Hematopoietic multipotent progenitor cell treated with erythropoietin and hydrocortisone succinate and interleukin-3 and kit ligand, for 4 days (in vitro differentiated cells): ENCODE measurements at regions not wholly inside any gene's neighbourhood (a gene's known extent, or its start where the extent isn't known, plus 50 kb on each side); places are given as distances from the start of the nearest gene placed in this dataset.
"Not testable (repeated sequence)": the region's sequence is repeated elsewhere in the genome, so short reads cannot be mapped to it uniquely, and the experiment has no call there.

ENCODE experiments used
- DNase-seq: peaks from one replicate; pipeline ENCODE4 v3.0.0-alpha.2; 2015

DNA sequence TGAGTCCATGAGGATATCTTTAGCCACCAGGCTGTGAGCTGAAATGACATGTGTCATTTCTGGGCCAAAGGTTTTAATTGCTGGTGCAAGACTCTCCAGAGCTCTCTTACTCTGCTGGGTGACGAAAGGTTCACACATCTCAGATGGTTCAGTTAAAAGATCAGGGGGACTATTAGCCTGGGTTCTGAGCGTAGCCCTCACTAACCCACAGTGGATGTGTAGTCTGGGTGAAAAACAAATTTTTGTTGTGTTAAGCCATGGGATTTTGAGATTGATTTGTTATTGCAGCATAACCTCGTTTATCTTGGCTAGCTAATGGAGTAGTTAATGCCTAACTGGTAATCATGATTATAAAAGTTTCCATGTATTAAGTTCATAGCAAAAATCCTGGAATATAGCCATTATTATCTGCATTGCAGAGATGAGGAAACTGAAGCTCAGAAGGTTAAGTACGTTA lies 251.5 kb downstream of the RMST start:
- no peak for DNase-seq

DNA sequence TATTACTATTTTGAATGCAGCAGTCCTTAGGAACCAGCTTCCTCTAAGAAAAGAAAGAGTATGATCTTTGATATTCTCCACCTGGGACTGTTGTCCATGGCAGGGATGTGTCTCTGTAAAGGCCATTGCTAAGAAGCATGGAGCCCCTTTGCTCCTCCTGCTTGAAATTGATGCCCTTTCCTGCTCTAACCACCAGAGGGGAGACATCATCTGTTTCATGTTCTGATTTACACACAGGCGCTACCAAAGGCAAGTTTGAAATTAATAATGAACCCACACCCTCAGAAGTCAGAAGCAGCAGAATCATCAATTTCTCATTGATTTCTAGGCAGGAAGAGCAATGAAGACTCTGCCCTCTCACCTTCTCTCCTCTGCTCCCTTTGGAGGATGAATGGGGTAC lies 253.8 kb downstream of the RMST start:
- DNase-seq, result peak; percentile 4

DNA sequence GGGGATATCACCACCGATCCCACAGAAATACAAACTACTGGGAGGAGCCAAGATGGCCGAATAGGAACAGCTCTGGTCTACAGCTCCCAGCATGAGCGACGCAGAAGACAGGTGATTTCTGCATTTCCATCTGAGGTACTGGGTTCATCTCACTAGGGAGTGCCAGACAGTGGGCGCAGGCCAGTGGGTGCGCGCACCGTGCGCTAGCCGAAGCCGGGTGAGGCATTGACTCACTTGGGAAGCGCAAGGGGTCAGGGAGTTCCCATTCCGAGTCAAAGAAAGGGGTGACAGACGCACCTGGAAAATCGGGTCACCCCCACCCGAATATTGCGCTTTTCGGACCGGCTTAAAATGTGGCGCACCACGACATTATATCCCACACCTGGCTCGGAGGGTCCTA lies 261.2 kb downstream of the RMST start:
- DNase-seq, result not testable (repeated sequence)

DNA sequence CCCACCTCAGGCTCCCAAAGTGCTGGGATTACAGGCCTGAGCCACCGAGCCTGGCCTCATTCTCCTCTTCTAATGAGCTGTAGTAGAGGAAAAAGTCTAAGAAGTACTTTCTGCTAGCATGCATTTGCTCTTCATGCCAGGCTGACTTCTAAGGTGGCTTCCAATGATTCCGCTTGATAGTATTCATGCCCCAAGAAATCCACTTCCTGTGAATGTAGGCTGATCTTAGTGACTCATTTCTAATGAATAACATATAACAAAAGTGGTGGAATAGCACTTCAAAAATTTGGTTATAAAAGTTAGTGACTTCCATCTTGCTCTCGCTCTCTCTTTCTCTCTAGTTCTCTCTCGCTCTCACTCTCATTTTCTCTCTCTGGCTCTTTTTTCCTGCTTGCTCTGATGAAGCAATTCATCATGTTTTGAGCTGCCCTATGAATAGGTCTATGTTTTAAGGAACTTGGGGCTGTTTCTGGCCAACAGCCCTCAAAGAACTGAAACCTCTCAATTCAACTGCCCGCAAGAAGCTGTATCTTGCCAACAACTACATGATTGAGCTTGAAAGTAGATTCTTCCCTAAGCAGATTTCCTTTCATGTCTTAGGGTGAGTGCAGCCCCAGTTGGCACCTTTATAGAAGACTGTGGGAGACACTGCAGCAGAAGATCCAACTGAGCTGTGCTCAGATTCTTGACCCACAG lies 282.9 kb downstream of the RMST start:
- no peak for DNase-seq

DNA sequence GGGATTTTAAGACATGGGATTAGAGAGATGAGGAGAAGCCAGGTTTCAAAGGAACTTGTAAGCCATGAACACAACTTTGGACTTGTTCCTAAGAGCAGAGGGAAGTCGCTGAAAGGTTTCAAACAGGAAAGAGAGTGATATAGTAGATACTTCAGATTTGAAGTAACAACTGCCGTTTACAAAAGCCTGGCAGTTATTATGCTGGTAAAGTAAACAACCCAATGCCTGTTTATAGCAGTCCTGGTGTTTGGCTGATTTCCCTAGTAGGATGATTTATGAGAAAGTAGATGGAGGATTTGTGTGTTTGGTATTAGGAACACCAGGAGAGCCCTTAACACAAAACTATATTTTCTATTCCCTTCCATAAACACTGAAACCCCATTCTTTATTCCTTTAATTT lies 285.7 kb downstream of the RMST start:
- DNase-seq, result no peak

DNA sequence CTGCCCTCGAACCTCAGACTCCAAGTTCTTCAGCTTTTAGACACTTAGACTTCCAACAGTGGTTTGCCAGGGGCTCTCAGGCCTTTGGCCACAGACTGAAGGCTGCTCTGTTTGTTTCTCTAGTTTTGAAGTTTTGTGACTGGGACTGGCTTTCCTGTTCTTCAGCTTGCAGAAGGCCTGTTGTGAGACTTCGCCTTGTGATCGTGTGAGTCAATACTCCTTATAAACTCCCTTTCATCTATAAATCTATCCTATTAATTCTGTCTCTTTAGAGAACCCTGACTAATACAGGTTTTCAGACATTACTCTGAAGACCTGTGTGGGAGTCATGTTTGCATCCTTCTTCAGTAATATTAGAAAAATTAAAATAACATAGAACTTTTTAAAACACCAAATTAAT lies 289.1 kb downstream of the RMST start:
- no peak for DNase-seq

DNA sequence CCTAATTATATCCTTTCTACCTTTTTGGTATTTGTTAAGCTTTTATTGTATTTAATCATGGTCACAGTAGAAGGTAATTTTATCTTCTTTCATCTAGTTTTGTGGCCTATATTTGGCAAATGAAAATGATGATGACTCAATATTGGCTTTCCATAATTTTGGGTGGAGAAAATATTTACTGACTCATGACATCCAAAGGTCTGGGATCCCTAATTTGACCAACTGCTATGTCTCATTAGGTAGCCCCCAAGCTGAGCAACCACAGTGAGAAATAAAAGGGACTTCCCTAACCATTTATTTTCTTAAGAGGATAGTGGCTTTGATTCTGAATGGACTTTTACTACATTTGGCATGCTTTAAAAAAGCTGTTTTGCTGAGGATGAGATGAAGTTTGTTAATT lies 289.5 kb downstream of the RMST start:
- DNase-seq, result no peak

DNA sequence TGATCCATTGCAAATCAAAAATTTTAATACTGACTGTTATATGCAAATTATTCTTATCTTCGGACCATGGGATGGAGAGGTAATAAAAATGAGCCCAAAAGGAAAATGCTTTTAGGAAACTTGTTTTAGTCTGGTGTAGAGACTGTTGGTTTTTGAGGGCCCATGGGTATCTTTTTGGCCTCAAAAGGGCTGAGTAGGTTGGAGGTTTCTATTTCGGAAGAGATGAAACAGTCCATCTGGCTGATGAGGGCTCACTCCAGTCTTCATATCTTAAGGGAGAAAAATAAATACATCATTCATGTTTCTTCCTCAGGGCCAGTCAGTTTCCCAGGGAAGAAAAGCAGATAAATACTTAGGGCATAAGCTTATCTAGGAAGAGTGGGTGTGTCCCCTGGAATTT lies 290.7 kb downstream of the RMST start:
- no peak for DNase-seq

DNA sequence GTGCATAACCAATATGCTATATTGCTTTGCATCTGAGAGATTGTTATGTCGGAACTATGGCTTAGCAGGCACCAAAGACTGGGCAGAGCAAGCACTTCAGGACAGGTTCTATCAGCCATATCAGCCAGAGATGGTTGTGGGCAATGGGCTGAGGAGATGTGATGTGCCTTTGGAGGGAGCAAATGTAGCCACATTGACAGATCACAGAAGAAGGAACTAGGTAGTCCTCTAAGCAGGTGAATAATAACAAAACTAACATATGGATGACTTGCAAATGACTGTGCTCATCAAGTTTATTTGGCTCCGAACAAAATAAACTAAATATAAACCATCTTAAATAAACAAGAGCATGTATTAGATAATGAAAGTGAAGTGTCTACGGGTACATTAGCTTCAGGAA lies 291.7 kb downstream of the RMST start:
- no peak for DNase-seq

DNA sequence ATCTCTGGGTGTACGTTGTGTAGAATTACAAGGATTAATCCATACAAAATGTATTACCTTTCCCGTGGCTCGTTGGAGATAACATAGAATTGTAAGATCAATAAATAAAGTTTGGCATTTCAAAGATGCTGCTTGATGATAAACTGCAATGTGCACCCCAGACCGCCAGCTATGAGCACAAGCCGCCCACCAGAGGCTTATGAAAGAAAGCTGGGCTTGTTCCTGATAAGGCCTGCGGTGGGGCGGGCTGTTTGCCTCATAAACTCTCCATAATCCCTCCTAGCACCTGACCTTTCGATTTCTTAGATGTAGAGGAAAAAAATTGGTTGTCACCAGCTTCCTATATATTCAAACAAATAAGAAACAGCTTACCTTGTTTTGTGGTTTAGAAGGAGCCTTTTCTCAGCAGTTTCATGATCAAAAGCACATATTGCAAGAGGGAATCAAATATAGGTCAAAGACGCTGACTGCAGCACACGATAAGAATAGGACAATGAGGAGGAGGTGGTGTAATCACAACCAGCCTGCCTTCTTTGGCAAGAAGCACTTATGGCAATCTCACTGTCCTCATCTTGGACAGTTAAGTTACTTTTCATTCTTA lies 293.6 kb downstream of the RMST start:
- no peak for DNase-seq

DNA sequence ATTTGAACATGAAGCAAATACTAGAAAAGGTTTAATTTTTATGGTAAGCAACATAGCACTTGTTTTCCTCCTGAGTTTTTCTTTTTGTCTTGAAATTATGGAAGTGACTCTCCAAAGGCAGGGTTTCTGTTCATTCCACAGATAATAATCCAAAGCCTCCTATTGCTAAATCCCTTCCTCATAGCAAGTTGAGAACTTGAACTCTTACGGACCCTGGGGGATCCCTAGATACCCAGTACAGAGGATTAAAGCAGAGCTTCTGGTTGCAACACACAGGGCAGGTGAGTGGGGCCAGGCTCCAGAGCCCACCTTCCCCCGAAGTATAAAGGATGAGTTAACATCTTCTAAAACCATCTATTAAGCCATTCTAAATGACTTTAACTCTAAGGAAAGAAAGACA lies 294.1 kb downstream of the RMST start:
- no peak for DNase-seq

DNA sequence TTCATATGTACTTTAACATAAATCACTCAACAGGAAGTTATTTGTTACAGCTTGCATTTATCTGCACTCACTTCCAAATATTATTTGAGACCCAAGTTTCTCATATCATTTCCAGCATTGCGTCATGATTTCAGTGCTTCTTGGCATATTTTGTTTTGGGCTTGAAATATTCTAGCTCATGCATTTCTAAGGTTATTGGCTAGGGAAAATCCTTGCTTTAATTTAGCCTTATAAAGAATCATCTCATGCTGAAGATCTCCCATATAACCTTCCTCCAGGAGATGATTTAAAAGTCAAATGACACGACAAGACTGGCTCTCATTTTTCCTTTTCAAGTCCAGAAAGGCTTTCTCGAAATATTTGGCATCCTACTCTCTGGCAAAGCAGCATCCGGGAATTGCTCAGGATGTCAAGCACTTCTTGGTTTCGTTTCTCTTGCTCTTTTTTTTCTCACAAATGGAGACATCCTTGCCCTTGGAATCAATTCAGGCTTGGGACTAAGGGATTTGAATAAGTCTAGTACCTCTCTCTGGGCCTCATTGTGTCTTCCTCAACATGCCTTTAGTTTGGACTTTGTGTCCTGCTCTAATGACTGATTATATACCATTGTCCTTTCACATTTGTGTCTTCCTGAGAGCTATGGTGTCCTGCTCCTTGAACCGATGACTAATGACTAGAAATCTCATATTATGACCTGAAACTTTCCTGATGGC lies 295.0 kb downstream of the RMST start:
- no peak for DNase-seq

DNA sequence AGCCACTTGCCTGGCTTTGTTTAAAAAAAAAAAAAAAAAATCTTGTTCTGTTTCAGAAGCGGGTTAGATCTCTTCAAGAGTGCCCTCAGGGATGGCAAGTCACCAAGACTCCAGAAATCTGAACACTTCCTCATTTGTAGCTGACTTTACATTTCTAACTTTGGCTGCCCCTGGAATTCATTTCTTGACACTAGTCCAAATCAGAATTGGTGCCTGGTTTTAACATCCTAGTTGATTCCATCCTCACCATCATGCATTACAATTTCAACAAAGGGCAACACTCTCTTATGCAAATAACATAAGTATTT lies 295.5 kb downstream of the RMST start:
- DNase-seq, result no peak

DNA sequence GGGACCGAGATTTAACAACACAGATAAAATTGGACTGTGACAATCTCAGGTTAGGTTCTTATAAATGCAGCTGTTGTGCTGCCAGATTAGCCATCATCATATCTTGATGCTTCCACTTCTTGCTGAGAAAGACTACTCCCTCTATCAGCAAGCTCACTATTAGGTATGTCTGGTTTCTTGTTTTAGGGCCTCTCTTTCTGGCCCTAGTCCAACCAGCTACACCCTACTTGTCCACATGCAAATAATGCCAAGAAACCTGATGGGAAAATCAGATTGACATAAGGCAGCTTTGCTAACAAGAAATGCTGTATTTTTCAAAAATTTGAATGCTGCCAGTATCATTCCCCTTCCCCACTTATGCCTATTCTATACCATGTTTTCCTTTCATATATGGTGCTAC lies 296.0 kb downstream of the RMST start:
- DNase-seq, result no peak

DNA sequence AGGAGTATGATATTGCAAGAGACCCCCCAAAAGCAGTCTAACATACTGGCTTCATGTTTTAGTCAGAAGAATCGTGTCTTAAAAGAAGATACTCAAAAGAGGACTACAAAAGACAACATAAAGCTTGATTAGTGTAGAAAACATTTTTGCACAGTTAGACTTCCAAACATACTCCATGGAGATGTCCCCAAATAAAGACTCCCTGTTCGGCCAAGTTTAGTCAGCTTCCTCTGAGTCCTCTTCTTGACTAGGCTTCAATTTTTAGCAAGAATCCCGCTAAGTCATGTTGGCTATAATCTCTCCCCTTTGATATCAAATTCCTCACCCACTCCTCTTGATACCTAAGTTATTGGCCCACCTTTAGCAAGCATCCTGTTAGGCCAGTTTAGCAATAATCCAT lies 298.0 kb downstream of the RMST start:
- no peak for DNase-seq

DNA sequence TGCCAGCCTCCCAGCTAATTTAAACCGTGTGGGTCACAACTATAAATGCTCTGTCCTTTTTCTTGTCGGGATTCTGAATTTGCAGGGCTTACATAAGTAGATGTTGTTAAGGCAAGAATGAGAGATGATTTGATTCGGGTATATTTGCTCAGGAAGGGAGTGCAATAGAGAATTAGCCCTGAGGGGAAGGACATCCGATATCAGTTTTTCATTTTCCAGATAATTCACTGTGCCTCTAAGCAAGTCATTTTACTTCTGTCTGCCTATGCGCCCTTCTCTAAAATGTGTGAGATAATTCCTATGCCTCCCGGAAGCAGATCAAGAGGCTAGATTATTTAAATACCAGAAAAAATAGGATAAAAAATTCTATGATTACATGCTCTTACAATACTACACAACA lies 300.5 kb downstream of the RMST start:
- DNase-seq, result no peak

DNA sequence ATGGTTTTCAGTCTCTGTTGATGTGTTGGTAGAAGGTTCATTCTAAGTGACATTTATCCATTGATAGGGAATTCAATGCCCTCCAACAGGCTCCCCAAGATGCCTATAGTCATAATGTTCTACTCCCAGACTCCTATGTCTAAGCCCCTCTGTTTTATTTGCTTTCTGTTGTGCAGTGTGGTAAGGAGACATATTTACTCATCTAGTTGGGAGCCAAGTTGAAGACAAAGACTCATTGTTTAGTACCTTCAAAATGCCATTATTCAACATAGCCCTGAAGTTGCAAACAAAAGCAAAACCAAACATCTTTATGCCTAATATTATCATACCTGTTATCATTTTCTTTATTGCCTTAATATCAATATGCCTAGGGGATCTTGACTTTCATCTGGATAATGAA lies 302.1 kb downstream of the RMST start:
- DNase-seq, result no peak

DNA sequence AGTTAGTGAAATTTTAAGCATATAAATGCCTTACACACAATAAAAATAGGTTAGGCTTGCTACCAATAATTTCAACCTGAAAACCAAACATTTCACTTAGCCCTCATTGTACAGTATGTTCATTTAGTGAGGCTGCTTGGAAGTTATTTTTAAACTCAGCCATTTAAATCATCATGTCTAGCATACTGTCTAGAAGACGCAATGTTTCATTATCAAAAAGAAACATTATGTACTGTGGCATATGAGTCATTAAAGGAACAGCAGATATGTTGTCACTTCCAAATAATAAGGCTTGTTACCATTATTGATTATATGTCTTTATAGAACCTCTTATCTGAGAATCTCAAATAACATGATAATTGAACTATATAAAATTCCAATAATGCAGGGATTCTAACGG lies 304.7 kb downstream of the RMST start:
- no peak for DNase-seq

DNA sequence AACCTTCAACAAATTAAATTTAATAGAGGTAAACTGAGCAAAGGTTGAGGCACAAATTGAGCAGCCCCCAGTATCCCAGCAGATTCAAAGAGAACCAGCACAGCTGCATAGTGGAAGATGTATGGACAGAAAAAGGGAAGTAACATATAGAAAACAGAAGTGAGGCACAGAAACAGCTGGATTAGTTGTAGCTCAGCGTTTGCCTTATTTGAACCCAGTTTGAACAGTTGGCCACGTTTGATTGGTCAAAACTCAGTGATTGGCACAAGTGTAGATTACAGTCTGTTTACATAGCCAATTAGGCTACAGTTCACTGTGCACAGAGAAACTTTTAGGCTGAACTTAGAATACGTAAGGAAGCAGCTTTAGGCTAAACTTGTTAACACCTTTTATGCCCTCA lies 315.5 kb downstream of the RMST start:
- DNase-seq, result no peak

DNA sequence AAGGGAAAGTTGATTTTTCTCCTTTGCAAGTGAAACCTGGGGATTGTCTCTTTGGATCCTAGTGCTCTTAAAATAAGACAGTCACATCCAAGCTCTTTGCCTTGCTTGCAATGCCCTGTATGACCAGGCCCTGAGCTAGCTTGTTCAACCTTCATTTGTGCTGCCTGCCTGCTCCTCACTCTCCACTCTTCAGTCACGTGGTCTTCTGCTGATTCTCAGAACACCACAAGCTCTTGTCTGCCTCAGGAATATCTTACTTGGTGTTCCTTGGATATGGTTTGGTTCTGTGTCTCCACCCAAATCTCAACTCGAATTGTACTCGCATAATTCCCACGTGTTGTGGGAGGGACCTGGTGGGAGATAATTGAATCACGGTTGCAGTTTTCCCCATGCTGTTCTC lies 318.7 kb downstream of the RMST start:
- DNase-seq, result no peak

DNA sequence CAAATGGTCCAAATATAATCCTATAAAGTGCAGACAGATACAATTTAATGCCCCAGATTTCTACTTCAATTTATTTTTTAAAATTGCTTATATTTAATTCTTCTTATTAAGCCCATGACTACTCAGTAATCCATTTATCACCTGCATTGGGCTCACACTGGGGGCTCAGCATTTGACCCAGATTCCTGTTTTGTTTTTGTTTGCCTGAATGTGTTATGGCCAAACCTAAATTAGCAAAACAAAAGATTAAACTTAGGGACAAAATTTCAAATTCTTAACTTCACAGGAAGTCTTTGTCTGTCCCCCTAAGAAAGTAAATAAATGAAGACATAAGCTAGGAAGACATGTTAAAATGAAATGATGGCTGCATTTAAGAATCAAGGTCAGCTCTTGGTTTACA lies 322.3 kb downstream of the RMST start:
- no peak for DNase-seq

DNA sequence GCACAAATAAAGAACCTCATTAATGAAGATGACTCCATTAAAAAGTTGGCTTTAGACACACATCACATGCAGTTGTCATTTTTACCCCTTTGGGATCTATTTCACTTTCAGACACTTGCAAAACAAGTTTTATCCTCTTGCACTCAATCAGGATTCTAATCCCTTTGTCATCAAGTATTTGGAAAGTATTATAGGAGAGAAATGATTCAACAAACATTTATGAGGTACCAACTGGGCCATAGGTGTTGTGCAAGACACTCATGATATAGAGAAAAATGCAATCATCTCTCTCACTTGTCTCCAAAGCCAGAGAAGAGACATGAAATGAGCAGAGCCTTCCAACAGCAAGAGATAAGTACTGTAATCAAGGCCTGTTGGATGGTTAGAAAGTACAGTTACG lies 327.7 kb downstream of the RMST start:
- DNase-seq, result no peak

DNA sequence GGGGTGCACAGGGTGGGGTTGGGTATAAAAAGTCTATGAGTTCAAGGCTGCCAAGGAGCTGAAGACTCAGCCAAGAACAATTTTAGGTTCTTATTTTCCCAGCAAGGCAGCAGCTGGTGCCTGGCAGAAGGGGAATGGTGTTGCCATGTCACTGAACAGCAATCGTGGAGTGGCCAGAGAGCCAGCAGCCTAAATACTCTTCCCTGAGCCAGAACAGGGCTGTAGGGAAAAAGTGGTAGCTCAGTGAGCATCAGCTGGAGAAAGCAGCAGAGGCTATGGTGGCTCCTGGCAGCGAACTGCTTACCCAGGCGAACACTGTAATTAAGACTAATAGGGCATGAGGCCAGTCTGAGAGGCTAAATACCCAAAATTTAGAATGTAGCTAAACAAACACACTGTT lies 334.9 kb downstream of the RMST start:
- DNase-seq, result no peak

DNA sequence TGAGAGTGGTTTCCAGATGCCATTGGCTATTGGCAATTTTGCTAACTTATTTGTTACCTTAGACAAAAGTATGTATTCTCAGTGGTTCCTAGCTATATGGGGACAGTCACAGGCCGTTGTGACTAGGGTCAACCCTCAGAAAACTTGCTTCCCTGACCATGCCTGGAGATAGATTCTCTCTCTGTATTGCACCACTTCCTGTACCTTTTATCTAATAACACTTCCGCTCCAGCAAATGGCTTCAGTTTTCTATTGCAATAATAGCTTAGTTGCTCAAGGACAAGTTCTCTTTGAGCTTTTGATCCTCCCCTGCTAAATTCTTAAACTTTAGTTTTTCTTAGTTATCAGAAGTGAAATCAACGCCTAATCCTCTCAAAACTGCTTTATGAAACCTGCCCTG lies 338.0 kb downstream of the RMST start:
- no peak for DNase-seq
